ENCODE measurements at regions not wholly inside any gene's neighbourhood (a gene's known extent, or its start where the extent isn't known, plus 50 kb on each side); places are given as distances from the start of the nearest gene placed in this dataset.
"Not testable (repeated sequence)": the region's sequence is repeated elsewhere in the genome, so short reads cannot be mapped to it uniquely, and the experiment has no call there.

GRCh38 chr10:55631071-55631654 lies 729.9 kb downstream of the ZWINT start:
- Mint-ChIP-seq H3K4me1 (peaks cover 2% of the 10 kb centered on the region), H3K27ac (no peak overlapping the region), H3K9me3 (peaks cover 2% of the 10 kb centered on the region), H3K4me3 (no peak overlapping the region), H3K36me3 (peaks cover 2% of the 10 kb centered on the region), H3K27me3 (peaks cover 32% of the 10 kb centered on the region)
- peak; percentile 55 for DNase-seq

- Mint-ChIP-seq H3K4me3 (no peak overlapping the region), H3K4me1 (peaks cover 2% of the 10 kb centered on the region), H3K27ac (no peak overlapping the region), H3K36me3 (peaks cover 2% of the 10 kb centered on the region), H3K27me3 (peaks cover 32% of the 10 kb centered on the region), H3K9me3 (peaks cover 2% of the 10 kb centered on the region)
- DNase-seq = no peak
These were observed 730.5 kb downstream of the ZWINT start for GRCh38 chr10:55630491-55631056.

- Mint-ChIP-seq H3K27ac (no peak overlapping the region), H3K36me3 (peaks cover 2% of the 10 kb centered on the region), H3K4me3 (no peak overlapping the region), H3K27me3 (peaks cover 32% of the 10 kb centered on the region), H3K4me1 (peaks cover 2% of the 10 kb centered on the region), H3K9me3 (peaks cover 2% of the 10 kb centered on the region)
- DNase-seq = peak; percentile 1
These were observed 731.1 kb downstream of the ZWINT start for GRCh38 chr10:55629793-55630490.

GRCh38 chr10:55628260-55628701 lies 732.8 kb downstream of the ZWINT start:
- Mint-ChIP-seq H3K36me3 (peaks cover 2% of the 10 kb centered on the region), H3K27ac (no peak overlapping the region), H3K4me3 (no peak overlapping the region), H3K27me3 (peaks cover 32% of the 10 kb centered on the region), H3K9me3 (peaks cover 2% of the 10 kb centered on the region), H3K4me1 (peaks cover 2% of the 10 kb centered on the region)
- DNase-seq = no peak

- Mint-ChIP-seq H3K36me3 (peaks cover 2% of the 10 kb centered on the region), H3K4me3 (no peak overlapping the region), H3K4me1 (peaks cover 2% of the 10 kb centered on the region), H3K9me3 (peaks cover 2% of the 10 kb centered on the region), H3K27ac (no peak overlapping the region), H3K27me3 (peaks cover 29% of the 10 kb centered on the region)
- DNase-seq = no peak
These were observed 733.5 kb downstream of the ZWINT start for GRCh38 chr10:55627501-55628051.

GRCh38 chr10:55601690-55602478 lies 759.2 kb downstream of the ZWINT start:
- H3K27me3 Mint-ChIP-seq, H3K36me3 Mint-ChIP-seq, H3K4me3 Mint-ChIP-seq, H3K4me1 Mint-ChIP-seq, H3K27ac Mint-ChIP-seq, DNase-seq, H3K9me3 Mint-ChIP-seq: not testable (repeated sequence)

- no peak overlapping the region for H3K4me3 Mint-ChIP-seq
These were observed 750.6 kb upstream of the PCDH15 start for GRCh38 chr10:55551603-55552002.

GRCh38 chr10:55550236-55550635 lies 749.2 kb upstream of the PCDH15 start:
- Mint-ChIP-seq H3K27ac (no peak overlapping the region), H3K36me3 (no peaks in the 10 kb centered on the region), H3K4me1 (no peaks in the 10 kb centered on the region), H3K4me3 (no peak overlapping the region), H3K9me3 (peaks cover 1% of the 10 kb centered on the region), H3K27me3 (no peaks in the 10 kb centered on the region)
- no peak for DNase-seq

More at GRCh38 chr10:55551603-55552002, 750.6 kb upstream of the PCDH15 start:
- H3K4me1 Mint-ChIP-seq = no peaks in the 10 kb centered on the region
- H3K9me3 Mint-ChIP-seq = peaks cover under 1% of the 10 kb centered on the region
- no peaks in the 10 kb centered on the region for H3K27me3 Mint-ChIP-seq
- H3K36me3 Mint-ChIP-seq = no peaks in the 10 kb centered on the region
- no peak for DNase-seq
- H3K27ac Mint-ChIP-seq = no peak overlapping the region

- H3K27ac Mint-ChIP-seq, H3K36me3 Mint-ChIP-seq, H3K4me3 Mint-ChIP-seq, DNase-seq, H3K27me3 Mint-ChIP-seq, H3K9me3 Mint-ChIP-seq, H3K4me1 Mint-ChIP-seq: not testable (repeated sequence)
These were observed 736.5 kb upstream of the PCDH15 start for GRCh38 chr10:55537497-55537896.

- H3K36me3 Mint-ChIP-seq = no peaks in the 10 kb centered on the region
- H3K4me1 Mint-ChIP-seq = no peaks in the 10 kb centered on the region
- peaks cover 4% of the 10 kb centered on the region for H3K9me3 Mint-ChIP-seq
- no peak overlapping the region for H3K27ac Mint-ChIP-seq
- no peak overlapping the region for H3K4me3 Mint-ChIP-seq
- H3K27me3 Mint-ChIP-seq = no peaks in the 10 kb centered on the region
- DNase-seq = no peak
These were observed 718.2 kb upstream of the PCDH15 start for GRCh38 chr10:55519264-55519663.

- H3K36me3 Mint-ChIP-seq, H3K9me3 Mint-ChIP-seq, H3K4me3 Mint-ChIP-seq, DNase-seq, H3K27me3 Mint-ChIP-seq, H3K27ac Mint-ChIP-seq, H3K4me1 Mint-ChIP-seq: not testable (repeated sequence)
These were observed 717.4 kb upstream of the PCDH15 start for GRCh38 chr10:55518416-55518815.

- Mint-ChIP-seq H3K27ac (no peak overlapping the region), H3K36me3 (no peaks in the 10 kb centered on the region), H3K27me3 (no peaks in the 10 kb centered on the region), H3K9me3 (peaks cover 6% of the 10 kb centered on the region), H3K4me1 (no peaks in the 10 kb centered on the region), H3K4me3 (no peak overlapping the region)
- DNase-seq = no peak
These were observed 708.1 kb upstream of the PCDH15 start for GRCh38 chr10:55509168-55509567.

- Mint-ChIP-seq H3K4me3 (no peak overlapping the region), H3K36me3 (no peaks in the 10 kb centered on the region), H3K9me3 (peaks cover 5% of the 10 kb centered on the region), H3K27me3 (no peaks in the 10 kb centered on the region), H3K4me1 (no peaks in the 10 kb centered on the region), H3K27ac (no peak overlapping the region)
- DNase-seq = no peak
These were observed 700.0 kb upstream of the PCDH15 start for GRCh38 chr10:55500931-55501559.

GRCh38 chr10:55497893-55498499 lies 697.0 kb upstream of the PCDH15 start:
- H3K27ac Mint-ChIP-seq = no peak overlapping the region
- H3K4me3 Mint-ChIP-seq = no peak overlapping the region
- H3K4me1 Mint-ChIP-seq = no peaks in the 10 kb centered on the region
- no peaks in the 10 kb centered on the region for H3K36me3 Mint-ChIP-seq
- H3K9me3 Mint-ChIP-seq = peaks cover 5% of the 10 kb centered on the region
- no peak for DNase-seq
- no peaks in the 10 kb centered on the region for H3K27me3 Mint-ChIP-seq

Data from activated naive CD8-positive, alpha-beta T cell treated with anti-CD3 and anti-CD28 coated beads for 36 hours (primary cell).